NCI-H748 treated with DMSO at 0.1 percent for 48 hours (cell line): ENCODE measurements at regions not wholly inside any gene's neighbourhood (a gene's known extent, or its start where the extent isn't known, plus 50 kb on each side); places are given as distances from the start of the nearest gene placed in this dataset.

ENCODE experiments used
- DNase-seq: peaks from one replicate; lab custom pipeline; 2025; lab: John Stamatoyannopoulos, UW

GRCh38 chr4:110675426-110675825 is 52.5 kb upstream of the PITX2 start:
- no peak for DNase-seq

- no peak for DNase-seq
Observed at GRCh38 chr4:110676241-110676640, 53.4 kb upstream of the PITX2 start.

- no peak for DNase-seq
Observed at GRCh38 chr4:110678517-110679227, 55.8 kb upstream of the PITX2 start.

- no peak for DNase-seq
Observed at GRCh38 chr4:110680265-110680664, 57.4 kb upstream of the PITX2 start.

GRCh38 chr4:110681381-110681780 is 58.5 kb upstream of the PITX2 start:
- no peak for DNase-seq

DNA sequence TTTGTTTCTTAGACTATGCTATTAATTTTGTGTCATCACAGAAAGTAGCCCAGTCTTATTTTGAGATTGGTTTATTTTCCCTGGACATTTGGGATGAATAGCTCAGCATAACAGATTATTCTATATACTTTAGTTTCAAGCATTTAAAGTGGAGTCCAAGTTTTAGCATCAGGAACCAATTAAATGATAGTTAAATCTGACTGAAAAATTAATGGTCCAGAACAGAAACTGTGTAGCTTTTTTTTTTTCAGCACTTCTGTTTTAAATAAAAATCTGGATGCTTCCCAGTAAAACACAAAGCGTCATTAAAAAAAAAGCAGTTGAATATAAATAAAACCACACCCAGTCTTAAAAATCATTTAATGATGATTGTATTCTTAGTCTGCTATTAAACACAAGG is 59.4 kb upstream of the PITX2 start:
- DNase-seq, result no peak

GRCh38 chr4:110683601-110684000 is 60.7 kb upstream of the PITX2 start:
- no peak for DNase-seq

DNA sequence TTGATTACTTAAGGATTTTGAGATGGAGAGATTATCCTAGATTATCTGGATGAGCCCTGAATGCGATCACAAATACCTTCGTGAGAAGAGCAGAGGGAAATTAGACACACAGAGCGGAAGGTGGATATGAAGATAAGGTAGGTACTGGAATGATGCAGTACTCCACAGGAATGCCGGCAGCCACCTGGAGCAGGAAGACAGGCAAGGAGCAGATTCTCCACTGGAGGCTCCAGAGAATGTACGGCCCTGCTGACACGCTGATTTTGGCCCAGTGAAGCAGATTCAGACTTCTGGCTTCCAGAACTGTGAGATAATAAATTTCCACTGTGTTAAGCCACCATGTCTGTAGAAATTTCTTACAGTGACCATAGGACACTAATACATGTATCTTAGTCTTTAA is 79.4 kb upstream of the PITX2 start:
- no peak for DNase-seq

GRCh38 chr4:110704748-110705439 is 82.0 kb upstream of the PITX2 start:
- no peak for DNase-seq

DNA sequence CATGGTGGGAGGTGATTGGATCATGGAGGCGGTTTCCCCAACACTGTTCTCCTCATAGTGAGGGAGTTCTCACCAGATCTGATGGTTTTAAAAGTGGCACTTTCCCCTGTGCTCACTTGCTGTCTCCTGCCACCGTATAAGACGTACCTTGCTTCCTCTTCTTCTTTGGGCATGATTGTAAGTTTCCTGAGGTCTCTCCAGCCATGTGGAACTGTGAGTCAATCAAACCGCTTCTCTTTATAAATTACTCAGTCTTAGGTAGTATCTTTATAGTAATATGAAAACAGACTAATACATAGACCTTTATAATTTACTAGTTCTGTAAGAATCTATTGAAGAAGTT is 82.5 kb upstream of the PITX2 start:
- DNase-seq, result no peak

GRCh38 chr4:110710070-110710469 is 87.2 kb upstream of the PITX2 start:
- DNase-seq, result no peak

- no peak for DNase-seq
Observed at GRCh38 chr4:110712486-110712885, 89.6 kb upstream of the PITX2 start.

DNA sequence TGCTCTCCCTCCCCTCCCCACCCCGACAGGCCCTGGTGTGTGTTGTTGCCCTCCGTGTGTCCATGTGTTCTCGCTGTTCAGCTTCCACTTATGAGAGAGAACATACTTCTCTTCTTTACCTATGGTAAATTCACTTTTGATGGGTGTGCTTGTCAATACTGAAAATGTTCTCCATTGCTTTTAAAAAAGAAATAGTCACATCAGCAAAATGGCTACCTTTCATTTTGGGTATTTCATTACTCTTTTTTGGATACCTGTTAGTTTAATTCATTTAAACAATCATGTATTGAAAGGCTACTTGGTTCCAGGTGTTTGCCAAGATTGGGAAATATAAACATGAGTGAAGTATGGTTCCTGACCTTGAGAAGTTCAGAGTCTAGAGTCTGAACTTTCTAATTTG is 107.4 kb upstream of the PITX2 start:
- no peak for DNase-seq

DNA sequence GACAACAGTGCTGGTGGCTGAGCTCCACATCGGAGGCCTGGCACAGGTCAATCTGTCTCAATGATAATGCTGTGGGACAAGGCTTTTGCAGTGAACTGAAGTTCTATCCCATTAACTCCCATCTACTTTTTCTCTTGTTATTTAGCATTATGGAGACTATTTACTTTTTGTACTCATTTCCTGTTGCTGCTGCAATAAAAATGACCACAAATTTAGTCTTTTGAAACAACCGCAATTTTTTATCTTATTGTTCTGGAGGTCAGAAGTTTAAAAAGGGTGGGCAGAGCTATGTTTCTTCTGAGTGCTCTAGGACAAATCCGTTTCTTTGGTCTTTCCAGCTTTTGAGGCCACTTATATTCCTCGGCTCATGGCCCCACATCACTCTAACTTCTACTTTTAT is 111.0 kb upstream of the PITX2 start:
- no peak for DNase-seq

GRCh38 chr4:110735686-110736085 is 112.8 kb upstream of the PITX2 start:
- no peak for DNase-seq

GRCh38 chr4:110737931-110738330 is 115.1 kb upstream of the PITX2 start:
- no peak for DNase-seq

DNA sequence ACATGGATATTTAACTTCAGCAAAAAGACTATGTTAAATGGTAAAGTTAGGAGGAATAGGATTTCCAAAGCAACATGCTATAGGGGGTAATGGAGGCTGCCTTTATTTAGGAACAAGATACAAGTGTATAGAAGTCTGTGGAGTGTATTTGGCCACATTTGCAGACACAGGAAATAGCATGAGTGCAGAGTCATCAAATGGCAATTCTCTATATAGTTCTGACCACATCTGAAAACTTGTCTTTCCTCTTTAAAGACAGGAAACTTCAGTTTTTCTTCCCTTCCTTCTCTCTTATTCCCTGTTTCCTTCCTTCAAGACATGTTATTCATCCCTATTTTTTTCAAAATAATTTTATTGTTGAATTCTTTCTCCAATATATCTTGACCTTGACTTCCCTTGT is 119.3 kb upstream of the PITX2 start:
- DNase-seq, result no peak

- no peak for DNase-seq
Observed at GRCh38 chr4:110748071-110748470, 125.2 kb upstream of the PITX2 start.

GRCh38 chr4:110751183-110751582 is 128.3 kb upstream of the PITX2 start:
- no peak for DNase-seq

DNA sequence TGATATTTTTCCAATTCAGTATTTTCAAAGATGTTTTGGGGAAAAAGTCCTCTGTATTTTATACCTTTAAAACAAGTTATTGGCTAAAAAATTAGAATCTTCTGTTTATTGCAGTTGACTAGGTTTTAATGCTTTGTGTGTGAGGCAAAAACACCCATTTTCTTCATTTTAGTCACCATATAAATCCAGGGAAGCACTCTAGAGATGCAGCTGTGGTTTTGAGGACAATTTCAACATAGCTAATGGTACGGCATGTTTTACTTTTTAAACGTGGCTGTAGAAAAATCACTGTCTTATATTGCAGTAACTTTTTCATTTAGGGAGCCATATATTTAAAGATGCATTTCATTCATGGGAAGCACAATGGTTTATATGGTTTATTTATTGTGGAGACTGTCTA is 129.1 kb upstream of the PITX2 start:
- DNase-seq, result no peak

GRCh38 chr4:110753466-110753865 is 130.6 kb upstream of the PITX2 start:
- no peak for DNase-seq

GRCh38 chr4:110754716-110755115 is 131.8 kb upstream of the PITX2 start:
- DNase-seq, result no peak

DNA sequence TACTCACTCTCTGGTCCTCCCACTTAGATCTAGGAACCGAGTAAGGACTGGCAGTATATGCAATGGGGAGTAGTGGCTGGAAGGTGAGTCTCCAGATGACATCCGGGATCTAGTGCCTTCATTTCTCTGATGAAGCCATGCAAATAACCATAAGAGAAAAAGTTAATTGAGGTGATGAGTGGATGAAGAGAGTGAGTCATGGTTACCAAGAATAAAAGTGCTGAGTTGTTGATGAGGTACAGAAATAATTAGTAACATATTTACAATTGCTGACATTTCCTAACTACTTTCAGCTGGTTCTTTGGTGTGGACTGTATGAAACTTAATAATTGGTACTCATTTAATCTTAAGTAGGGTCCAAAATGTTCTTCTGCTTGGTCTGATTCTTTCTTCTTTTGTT is 146.7 kb upstream of the PITX2 start:
- no peak for DNase-seq

- DNase-seq, result no peak
Observed at GRCh38 chr4:110770353-110770752, 147.5 kb upstream of the PITX2 start.
